Esophagus muscularis mucosa (tissue), 4 donors: ENCODE measurements at regions not wholly inside any gene's neighbourhood (a gene's known extent, or its start where the extent isn't known, plus 50 kb on each side); places are given as distances from the start of the nearest gene placed in this dataset.

Source experiments
- DNase-seq: peaks from one replicate; pipeline ENCODE4 v3.0.0-alpha.2; 2017; ENCODE audit errors: extremely low spot score
- H3K27ac ChIP-seq, 4 donors: fragments of 200-600 bp; sonication (generic); replicated peaks in 1 of 4; 1 replicate in 3 of 4; 2 replicates in 1 of 4; pipeline ENCODE4 v1.5.1; 2016 to 2019; ENCODE audit warnings: mild to moderate bottlenecking in 1 of 4
- H3K27me3 ChIP-seq, 4 donors: fragments of 200-600 bp; sonication (generic); one replicate each; pipeline versions ENCODE4 v1.5.1 to v1.6.0; 2016 to 2019
- H3K36me3 ChIP-seq, 4 donors: fragments of 200-600 bp; sonication (generic); one replicate each; pipeline ENCODE4 v1.5.1; 2016 to 2019
- H3K4me1 ChIP-seq, 4 donors: fragments of 200-600 bp; sonication (generic); one replicate each; pipeline ENCODE4 v1.5.1; 2016 to 2019
- H3K4me3 ChIP-seq, 4 donors: fragments of 200-600 bp; sonication (generic); 1 replicate in 2 of 4; 2 replicates in 2 of 4; pipeline ENCODE4 v1.5.1; 2016 to 2019; ENCODE audit warnings: mild to moderate bottlenecking in 4 of 4, moderate library complexity in 1 of 4
- H3K9me3 ChIP-seq, 4 donors: fragments of 200-600 bp; sonication (generic); 1 replicate in 3 of 4; 2 replicates in 1 of 4; pipeline ENCODE4 v1.5.1; 2016 to 2019
- EP300 ChIP-seq: sonication (generic); formaldehyde crosslinking; IDR thresholded peaks from one replicate; pipeline ENCODE4 v1.6.1; 2017; ENCODE audit warnings: antibody characterized with exemption
- POLR2A ChIP-seq: fragments of 450-650 bp; IDR thresholded peaks from one replicate; pipeline ENCODE4 v1.6.1; 2017; ENCODE audit warnings: antibody characterized with exemption, moderate library complexity, mild to moderate bottlenecking, low read depth
- POLR2AphosphoS5 ChIP-seq, 2 donors: sonication (generic); formaldehyde crosslinking; IDR thresholded peaks; one replicate each; pipeline ENCODE4 v1.6.1; 2017; ENCODE audit warnings: antibody characterized with exemption in 2 of 2
- WGBS: methylation state at CpG from one replicate; pipeline ENCODE4 v1.1.5; 2018; 5-methylcytosine and 5-hydroxymethylcytosine counted together
- intact Hi-C: fragments of 100-400 bp; cut with DNase I; formaldehyde crosslinking; loops from one replicate; pipeline ENCODE4 v1.15.1; 2023
- TF ChIP-seq, protein P1 (sequence below), 3 experiments: fragments of 200-600 bp in 2 of 3; fragments of 450-650 bp in 1 of 3; sonication (generic) in 2 of 3; IDR thresholded peaks; one replicate each; pipeline ENCODE4 v1.5.1; 2017 to 2019; ENCODE audit warnings: antibody characterized with exemption in 3 of 3, mild to moderate bottlenecking in 2 of 3, moderate library complexity in 1 of 3

DNA sequence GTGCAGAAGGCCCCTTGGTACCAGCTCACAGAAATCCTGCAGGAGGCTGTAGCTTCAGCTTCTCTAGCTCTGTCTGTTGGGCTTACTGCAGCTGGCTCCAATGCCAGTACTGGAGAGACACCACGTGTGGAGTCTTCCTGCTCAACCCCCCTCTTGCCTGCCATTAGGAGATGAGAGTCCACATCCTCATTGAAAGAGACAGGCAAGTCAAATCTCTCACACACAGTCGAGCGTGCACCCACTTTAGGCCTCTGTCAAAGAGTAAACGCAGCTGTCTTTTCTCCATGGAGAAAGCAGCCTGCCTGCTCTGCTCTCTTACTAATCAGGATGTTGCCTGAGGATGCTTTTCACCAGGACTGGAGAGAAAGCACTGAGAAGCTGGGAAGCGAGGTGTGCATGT lies 523.0 kb upstream of the NBEA start:
- no peaks in the 10 kb centered on the region for H3K36me3 ChIP-seq
- H3K4me3 ChIP-seq: no peak overlapping the region
- intact Hi-C loops: no loop called here
- H3K27me3 ChIP-seq: no peaks in the 10 kb centered on the region
- H3K4me1 ChIP-seq: no peaks in the 10 kb centered on the region
- TF ChIP-seq POLR2A (no peak), EP300 (no peak), POLR2AphosphoS5 (IDR thresholded peaks at IDR 0.05) (no peak)
- TF ChIP-seq, protein P1, sequence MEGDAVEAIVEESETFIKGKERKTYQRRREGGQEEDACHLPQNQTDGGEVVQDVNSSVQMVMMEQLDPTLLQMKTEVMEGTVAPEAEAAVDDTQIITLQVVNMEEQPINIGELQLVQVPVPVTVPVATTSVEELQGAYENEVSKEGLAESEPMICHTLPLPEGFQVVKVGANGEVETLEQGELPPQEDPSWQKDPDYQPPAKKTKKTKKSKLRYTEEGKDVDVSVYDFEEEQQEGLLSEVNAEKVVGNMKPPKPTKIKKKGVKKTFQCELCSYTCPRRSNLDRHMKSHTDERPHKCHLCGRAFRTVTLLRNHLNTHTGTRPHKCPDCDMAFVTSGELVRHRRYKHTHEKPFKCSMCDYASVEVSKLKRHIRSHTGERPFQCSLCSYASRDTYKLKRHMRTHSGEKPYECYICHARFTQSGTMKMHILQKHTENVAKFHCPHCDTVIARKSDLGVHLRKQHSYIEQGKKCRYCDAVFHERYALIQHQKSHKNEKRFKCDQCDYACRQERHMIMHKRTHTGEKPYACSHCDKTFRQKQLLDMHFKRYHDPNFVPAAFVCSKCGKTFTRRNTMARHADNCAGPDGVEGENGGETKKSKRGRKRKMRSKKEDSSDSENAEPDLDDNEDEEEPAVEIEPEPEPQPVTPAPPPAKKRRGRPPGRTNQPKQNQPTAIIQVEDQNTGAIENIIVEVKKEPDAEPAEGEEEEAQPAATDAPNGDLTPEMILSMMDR (IDR thresholded peaks at IDR 0.05): no peak
- H3K27ac ChIP-seq: no peak overlapping the region
- no peak for DNase-seq
- WGBS: 75% methylated on average over 5 of the region's 5 CpGs
- no peaks in the 10 kb centered on the region for H3K9me3 ChIP-seq

DNA sequence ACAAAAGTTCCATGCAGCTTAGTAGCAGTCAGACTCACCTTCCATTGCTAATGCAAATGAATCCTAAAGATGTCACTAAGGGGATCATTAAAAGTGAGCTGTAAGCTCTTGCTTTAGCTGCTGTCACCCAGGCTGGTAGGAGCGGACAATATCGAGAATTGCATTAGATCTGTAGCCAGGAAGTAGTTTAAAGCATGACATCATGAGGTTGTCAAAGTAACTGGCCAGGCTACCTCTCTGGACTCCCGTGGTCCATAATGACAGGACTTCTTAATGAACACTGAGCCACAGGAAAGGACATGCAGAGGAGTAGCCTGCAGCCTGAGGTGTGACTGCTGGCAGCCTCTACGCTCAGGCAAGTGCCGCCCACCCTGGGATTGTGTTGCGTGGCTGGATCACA lies 522.3 kb upstream of the NBEA start:
- Histone ChIP-seq H3K4me1 (no peaks in the 10 kb centered on the region), H3K36me3 (no peaks in the 10 kb centered on the region), H3K27me3 (no peaks in the 10 kb centered on the region), H3K9me3 (no peaks in the 10 kb centered on the region), H3K27ac (no peak overlapping the region), H3K4me3 (no peak overlapping the region)
- intact Hi-C loops: no loop called here
- TF ChIP-seq POLR2A: no peak
- no peak for TF ChIP-seq EP300
- TF ChIP-seq, protein P1 (IDR thresholded peaks at IDR 0.05): no peak
- TF ChIP-seq POLR2AphosphoS5 (IDR thresholded peaks at IDR 0.05): no peak
- WGBS: 92% methylated on average over 6 of the region's 6 CpGs
- DNase-seq: no peak

DNA sequence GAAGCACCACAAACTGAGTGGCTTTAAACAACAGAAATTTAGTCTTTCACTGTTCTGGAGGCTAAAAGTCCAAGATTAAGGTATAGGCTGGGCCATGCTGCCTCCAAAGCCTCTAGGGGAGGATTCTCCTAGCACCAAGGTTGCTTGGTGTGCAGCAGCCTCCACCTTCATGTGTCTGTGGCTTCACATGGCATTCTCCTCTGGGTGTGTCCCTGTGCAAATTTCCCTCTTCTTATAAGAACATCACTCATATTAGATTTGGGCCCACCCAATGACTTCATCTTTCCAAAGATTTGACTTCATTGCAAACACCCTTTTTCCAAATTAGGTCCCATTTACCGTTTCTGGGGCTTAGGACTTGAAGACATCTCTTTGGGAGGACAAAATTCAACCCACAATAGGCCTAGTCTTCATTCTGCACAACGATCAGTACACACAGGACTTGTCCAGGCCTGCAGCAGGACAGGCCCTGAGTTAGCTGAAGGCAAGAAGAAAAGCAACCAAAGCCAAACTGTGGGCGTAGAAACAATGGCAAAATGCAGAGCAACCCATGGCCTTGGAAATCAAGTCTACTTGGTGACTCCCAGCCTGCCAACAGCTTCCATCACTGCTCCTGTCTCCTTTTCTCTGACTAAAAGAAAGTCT lies 521.2 kb upstream of the NBEA start:
- no peak overlapping the region for H3K4me3 ChIP-seq
- no peaks in the 10 kb centered on the region for H3K4me1 ChIP-seq
- no peaks in the 10 kb centered on the region for H3K27me3 ChIP-seq
- no peak for DNase-seq
- H3K36me3 ChIP-seq: no peaks in the 10 kb centered on the region
- WGBS: 85% methylated on average over 3 of the region's 3 CpGs
- H3K9me3 ChIP-seq: no peaks in the 10 kb centered on the region
- intact Hi-C loops: no loop called here
- no peak overlapping the region for H3K27ac ChIP-seq
- TF ChIP-seq POLR2A (no peak), POLR2AphosphoS5 (IDR thresholded peaks at IDR 0.05) (no peak), EP300 (no peak)
- TF ChIP-seq, protein P1 (IDR thresholded peaks at IDR 0.05): no peak

DNA sequence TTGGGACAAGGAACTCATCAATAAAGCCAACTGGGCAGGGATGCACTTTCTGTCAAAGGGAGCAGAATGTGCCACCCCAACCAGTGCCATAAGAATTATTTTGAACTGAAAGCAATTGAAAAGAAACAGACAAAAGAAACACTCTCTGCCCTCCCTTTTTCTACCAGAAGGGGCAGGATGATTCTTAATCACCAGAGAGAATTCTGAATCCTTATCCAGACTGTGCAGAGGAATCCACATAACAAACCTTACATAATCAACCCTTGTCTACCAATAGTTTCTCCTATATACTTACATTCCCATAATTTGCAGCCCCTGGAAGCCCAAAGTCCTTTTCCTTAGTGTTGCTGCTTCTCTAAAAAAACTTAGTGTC lies 520.7 kb upstream of the NBEA start:
- Histone ChIP-seq H3K36me3 (no peaks in the 10 kb centered on the region), H3K4me1 (no peaks in the 10 kb centered on the region), H3K27ac (no peak overlapping the region), H3K27me3 (no peaks in the 10 kb centered on the region), H3K4me3 (no peak overlapping the region), H3K9me3 (no peaks in the 10 kb centered on the region)
- intact Hi-C loops: no loop called here
- DNase-seq: no peak
- TF ChIP-seq EP300 (no peak), POLR2AphosphoS5 (IDR thresholded peaks at IDR 0.05) (no peak), POLR2A (no peak)
- TF ChIP-seq, protein P1 (IDR thresholded peaks at IDR 0.05): no peak

DNA sequence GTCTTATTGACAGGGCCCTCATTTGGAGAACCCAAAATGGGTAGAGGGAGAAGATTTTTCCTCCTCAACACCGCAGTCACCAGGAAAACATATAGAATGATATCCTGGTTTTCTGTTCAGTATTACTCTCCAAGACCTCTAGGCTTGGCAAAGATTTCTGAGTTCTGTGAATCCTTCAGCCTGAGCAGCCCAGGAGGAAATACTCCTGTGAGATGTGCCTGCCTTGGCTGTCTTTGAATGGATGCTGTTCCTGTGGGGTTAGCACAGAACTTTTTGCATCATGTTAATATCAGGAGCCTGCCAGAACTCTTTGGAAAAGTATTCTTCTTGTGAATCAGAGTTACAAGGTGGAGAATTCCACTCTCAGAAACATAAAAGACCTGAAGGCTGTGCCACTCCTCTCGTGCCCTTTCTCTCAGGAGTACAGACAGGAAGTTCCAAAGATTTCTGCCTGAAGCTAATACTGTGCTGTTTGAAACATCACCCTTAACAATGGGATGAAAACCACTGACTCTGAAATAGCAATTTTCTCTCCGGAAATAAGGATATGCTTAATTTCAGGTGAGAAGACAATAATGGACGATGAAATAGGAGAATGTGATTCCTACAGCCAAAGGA lies 520.1 kb upstream of the NBEA start:
- Histone ChIP-seq H3K4me1 (no peaks in the 10 kb centered on the region), H3K36me3 (no peaks in the 10 kb centered on the region), H3K4me3 (no peak overlapping the region), H3K27me3 (no peaks in the 10 kb centered on the region), H3K27ac (no peak overlapping the region), H3K9me3 (no peaks in the 10 kb centered on the region)
- TF ChIP-seq POLR2AphosphoS5 (IDR thresholded peaks at IDR 0.05) (no peak), POLR2A (no peak), EP300 (no peak)
- no peak for DNase-seq
- intact Hi-C loops: no loop called here
- WGBS: 82% methylated on average over 4 of the region's 4 CpGs
